H1 (cell line): ENCODE measurements at regions not wholly inside any gene's neighbourhood (a gene's known extent, or its start where the extent isn't known, plus 50 kb on each side); places are given as distances from the start of the nearest gene placed in this dataset.

Experiments
- CEBPB ChIP-seq: IDR thresholded peaks from 2 replicates; pipeline ENCODE4 v1.6.1; 2012; ENCODE audit warnings: low read depth, low read length

DNA sequence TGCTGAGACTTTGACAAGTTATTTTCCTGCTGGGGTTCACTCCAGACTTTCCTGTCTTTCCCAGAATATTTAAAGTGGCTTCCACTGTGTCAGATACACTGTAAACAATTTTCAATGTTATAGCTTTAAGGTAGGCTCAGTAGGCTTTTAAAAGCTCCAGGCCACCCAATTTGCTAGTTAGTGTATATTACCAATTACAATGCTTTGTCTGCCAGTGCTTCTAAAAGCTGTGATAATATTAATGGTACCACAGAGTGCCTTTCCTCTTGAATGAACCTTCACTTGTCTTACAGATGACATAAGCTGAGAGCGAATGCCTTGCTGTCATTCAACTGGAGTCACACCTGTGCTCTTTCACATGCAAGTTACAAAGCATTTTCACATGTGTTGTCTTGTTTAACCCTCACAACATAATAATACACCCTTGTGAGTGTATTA is 239.7 kb upstream of the HTR2A start (continued):
- TF ChIP-seq CEBPB: no peak
